NCI-H2029 (cell line): ENCODE measurements at regions not wholly inside any gene's neighbourhood (a gene's known extent, or its start where the extent isn't known, plus 50 kb on each side); places are given as distances from the start of the nearest gene placed in this dataset.

ENCODE experiments used
- DNase-seq: peaks from one replicate; lab custom pipeline; 2025; lab: John Stamatoyannopoulos, UW

GRCh38 chr7:97623333-97623732 is 108.6 kb upstream of the TAC1 start:
- no peak for DNase-seq

DNA sequence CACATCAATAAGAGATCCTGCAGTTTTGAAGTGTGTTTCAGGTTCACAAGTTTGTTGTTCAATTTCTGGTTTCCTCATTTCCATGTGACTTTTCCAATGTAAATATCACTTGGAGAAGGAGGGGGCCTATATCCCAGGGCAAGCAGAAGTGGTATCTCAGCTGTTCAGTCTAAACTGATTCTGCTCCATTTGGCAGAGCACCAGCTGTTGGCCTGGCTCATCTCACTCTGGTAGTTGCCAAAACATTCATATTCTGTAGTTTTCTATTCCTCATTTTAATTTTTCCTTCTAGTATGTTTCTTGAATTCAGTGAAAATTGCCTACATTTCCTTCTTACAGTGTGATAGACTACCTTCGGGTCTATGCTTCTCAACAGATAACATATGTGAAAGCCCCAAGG is 101.8 kb upstream of the TAC1 start:
- DNase-seq, result no peak

DNA sequence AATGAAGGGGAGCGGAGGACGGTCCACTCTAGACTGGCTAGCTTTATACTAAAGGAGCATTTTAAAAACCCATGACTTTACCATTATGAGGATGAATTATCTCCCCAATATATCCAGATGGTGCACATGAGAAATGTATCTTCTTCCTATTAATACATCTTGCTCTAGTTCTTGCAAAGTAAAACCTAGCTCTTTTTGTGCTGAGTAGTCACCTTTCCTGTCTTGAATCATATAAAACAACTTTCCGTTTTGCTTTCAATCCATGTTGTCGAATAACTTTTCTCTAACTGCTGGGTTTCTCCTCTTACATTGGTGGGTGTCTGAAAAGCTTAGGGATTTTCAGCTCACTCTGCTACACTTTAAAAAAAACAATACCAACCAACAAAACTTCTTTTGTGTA is 96.3 kb upstream of the TAC1 start:
- no peak for DNase-seq

DNA sequence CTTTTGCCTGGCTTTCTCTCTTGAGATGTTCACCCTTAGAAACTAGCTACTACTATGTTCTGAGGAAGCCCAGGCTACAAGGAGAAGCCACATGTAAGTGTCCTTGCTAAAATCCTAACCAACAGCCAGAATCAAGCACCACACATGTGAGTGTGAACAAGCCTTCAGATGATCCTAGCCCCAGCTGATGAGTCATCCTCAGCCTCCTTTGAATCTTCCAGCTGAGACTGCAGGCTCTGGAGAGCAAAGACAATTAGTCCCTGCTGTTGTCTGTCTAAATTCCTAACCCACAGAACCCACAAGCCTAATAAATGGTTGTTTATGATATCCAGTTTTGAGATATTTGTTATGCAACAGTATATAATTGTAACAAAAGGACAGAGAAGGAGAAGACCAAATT is 92.8 kb upstream of the TAC1 start:
- no peak for DNase-seq

- no peak for DNase-seq
Measured at GRCh38 chr7:97659363-97660045, 72.4 kb upstream of the TAC1 start.

DNA sequence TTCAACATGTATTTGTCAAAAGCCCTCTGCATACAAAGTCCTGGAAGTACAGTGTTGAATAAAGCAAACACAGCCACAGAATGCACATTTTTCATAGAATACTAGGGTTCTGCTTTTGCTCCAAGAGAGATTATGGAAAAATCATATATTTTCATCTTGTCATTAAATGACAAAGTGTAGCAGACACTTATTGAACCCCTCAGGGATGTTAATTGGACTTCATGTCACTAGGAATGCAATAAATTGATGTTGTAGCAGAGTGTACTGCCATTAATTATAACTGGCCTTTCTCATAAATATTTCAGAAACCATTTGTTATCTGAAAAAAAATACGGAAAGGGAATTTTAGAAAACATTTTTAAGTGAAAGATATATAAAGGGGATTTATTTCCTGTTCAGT is 64.5 kb upstream of the TAC1 start:
- no peak for DNase-seq

DNA sequence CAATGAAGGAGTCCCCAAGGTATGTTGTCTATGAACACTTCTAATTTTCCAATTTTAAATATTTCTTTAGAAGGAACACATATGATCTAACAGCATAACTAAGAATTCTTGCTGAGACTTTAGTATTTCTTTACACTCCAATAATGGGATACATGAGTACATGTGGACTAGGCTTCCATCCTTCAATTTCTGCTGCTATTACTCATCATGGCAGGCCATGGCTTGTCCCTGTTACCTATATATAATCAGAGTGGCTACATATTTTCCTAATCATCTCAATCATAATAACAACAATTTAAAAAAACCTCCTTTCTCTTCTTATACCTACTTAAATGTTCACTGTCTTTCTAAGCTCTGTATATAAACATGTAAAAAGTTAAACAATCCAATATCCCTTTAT is 60.3 kb upstream of the TAC1 start:
- DNase-seq, result no peak

- no peak for DNase-seq
Measured at GRCh38 chr7:97680622-97681021, 51.3 kb upstream of the TAC1 start.
